ENCODE measurements at regions not wholly inside any gene's neighbourhood (a gene's known extent, or its start where the extent isn't known, plus 50 kb on each side); places are given as distances from the start of the nearest gene placed in this dataset.

GRCh38 chr16:79329967-79330366 lies 270.6 kb downstream of the MAF start:
- DNase-seq (ENCODE audit: low read depth, low spot score), result no peak

GRCh38 chr16:79329166-79329521 lies 271.4 kb downstream of the MAF start:
- DNase-seq (ENCODE audit: low read depth, low spot score), result no peak

DNA sequence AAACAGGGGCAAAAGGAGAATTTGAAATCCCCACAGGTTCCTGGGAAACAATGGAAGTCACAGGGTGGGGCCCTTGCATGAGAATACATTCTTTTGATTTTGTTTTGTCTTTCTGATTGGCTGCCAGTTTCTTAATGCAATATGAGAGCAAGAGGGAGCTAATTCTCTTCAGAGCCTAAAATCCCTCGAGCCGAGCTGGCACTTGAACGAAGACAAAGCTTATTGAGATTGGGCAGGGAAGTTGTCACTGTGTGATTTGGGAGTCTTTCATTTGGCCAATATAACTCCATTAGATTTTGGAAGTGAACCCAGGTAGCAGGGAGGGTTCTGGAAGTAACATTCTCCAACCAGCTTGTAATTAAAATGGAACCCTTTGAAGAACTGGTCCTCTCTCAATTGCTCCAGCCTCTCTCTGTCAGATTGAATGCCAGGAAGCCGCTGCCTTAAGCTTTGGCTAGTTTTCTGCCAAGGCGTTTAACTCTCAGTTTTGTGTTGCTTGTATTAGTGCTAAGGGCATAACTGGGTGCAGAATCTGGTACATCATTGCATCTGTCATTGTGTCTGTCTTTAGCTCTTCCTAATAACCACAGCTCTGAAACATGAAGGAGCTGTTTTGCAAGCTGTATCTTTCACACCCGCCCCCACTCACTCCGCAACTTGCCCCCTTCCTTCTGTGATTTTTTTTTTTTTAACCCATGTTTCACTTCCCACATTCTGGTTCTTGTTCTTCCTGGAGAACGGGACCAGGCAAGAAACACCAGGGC lies 272.0 kb downstream of the MAF start:
- DNase-seq (ENCODE audit: low read depth, low spot score), result no peak

DNA sequence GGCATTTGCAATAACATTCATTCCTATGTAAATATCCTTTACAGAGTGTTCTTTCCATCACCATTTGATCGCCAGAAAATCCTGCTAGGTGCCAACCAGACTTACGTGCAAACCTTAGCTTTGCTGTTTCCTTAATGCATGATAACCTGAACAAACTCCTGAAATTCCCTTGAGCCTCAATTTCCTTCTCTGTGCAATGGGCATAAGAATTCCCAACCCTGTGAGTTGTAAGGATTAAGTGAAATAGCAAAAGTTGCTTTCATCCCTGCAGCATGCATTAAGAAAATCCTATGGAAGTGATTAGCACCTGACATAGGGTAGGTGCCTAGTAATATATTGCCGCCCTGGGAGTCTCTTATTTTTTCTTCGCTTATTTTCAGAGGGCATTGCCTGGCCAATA lies 272.7 kb downstream of the MAF start:
- DNase-seq (ENCODE audit: low read depth, low spot score), result no peak

DNA sequence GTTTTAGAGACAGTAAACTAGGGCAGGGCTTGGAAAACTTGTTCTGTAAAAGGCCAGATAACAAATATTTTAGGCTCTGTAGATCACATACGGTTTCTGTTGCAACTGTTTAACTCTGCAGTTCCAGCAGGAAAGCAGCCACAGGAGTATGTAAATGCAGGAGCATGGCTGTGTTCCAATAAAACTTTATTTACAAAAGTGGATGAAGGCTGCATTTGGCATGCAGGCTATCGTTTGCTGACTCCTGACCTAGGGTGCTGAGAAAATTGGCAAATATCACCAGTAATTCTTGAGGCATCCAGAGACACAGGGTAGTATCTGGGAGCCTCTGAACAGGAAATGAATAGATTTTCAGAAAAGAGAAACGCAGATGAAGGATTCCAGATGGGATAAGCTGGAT lies 274.0 kb downstream of the MAF start:
- no peak for DNase-seq (ENCODE audit: low read depth, low spot score)

- DNase-seq (ENCODE audit: low read depth, low spot score), result no peak
These were observed 275.2 kb downstream of the MAF start for GRCh38 chr16:79325226-79325945.

DNA sequence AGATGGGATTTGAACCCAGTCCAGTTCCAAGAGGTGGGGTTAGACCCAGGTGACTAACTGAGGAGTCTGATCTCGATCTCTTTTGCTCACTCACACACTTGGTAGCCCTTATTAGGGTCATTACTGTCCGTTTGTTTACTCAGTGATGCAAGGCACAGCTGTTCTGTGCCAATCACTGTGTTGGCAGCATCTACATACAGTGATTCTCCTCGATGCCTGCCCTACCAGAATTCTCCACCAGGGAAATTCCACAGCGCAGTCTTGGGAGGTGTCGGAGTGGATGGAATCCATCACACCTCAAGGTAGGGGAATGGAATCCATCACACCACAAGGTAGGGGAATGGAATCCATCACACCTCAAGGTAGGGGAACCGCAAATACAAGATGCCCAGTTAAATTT lies 279.6 kb downstream of the MAF start:
- DNase-seq (ENCODE audit: low read depth, low spot score), result no peak

DNA sequence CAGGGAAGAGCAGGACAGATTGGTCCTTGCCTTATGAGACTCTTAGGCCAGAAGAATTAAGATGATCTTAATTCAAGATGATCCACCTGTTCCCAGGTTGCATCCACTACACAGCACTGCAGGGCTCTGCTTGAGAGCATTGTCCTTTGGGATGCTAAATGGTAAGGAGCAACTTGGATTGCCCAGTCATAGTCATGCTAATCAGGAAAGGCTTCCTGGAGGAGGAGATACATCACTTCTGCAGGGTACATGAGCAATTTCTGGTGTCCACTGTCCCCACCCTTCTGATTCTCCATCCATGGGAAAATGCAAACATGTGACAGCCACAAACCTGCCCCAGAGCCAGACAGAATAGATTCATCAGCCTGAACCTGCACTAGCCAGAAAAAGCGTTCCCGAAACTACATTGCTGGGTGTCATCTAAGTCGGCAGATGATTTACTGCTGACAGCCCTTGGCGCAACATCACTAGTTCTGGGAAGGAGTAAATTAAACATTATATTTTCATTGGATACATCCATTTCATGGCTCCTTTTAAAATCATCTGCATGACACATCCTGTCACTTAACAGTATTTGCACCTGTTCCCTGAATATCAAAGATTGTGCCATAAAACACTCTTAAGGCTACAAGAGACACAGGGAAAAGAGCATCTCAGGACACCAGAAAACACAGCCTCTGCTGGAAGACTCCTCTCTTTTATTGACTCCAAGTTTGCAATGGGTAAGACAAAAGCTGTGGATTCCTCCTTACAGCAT lies 282.2 kb downstream of the MAF start:
- DNase-seq (ENCODE audit: low read depth, low spot score), result no peak

GRCh38 chr16:79317521-79317920 lies 283.0 kb downstream of the MAF start:
- no peak for DNase-seq (ENCODE audit: low read depth, low spot score)

- DNase-seq (ENCODE audit: low read depth, low spot score), result no peak
These were observed 283.5 kb downstream of the MAF start for GRCh38 chr16:79317026-79317425.

GRCh38 chr16:79316004-79316458 lies 284.5 kb downstream of the MAF start:
- DNase-seq (ENCODE audit: low read depth, low spot score), result peak; percentile 26

GRCh38 chr16:79312502-79312901 lies 288.0 kb downstream of the MAF start:
- DNase-seq (ENCODE audit: low read depth, low spot score), result no peak

GRCh38 chr16:79310710-79311109 lies 289.8 kb downstream of the MAF start:
- DNase-seq (ENCODE audit: low read depth, low spot score), result no peak

DNA sequence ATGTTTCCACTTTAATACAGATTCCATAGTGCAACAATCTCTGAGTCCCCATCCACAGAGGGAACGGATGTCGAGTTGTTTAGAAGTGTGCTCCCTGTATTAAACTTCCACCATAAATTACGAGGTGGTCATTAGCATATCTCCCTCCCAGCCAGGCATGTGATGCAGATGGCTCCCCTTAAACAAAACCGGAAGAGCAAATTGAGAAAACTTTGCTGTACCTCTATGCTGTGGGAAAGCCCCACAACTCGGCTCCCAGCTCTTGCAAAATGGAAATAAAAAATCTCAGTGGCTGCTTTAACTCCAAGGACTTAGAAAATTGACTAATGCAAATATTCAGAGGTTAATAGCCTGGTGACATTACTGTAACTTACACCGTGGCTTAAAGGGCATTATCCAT lies 290.9 kb downstream of the MAF start:
- DNase-seq (ENCODE audit: low read depth, low spot score), result no peak

DNA sequence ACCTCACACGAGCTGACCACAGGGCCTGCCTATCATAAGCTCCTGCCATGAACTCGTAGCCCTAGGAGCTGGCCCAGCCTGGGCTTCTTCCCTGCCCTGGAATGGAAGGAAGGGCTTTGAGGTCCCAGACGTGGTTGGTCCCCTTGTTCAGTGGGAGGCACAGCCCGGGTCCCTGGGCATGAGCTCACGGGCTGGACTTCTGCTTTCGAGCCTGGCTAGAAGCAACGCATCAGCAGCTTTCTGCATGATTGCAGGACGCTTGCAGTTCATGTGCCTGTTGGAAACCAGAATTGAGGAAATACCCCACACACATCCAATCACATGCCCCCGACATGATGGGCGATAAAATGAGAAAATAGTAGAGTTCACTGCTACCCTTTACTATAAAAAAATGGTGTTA lies 293.3 kb downstream of the MAF start:
- no peak for DNase-seq (ENCODE audit: low read depth, low spot score)

DNA sequence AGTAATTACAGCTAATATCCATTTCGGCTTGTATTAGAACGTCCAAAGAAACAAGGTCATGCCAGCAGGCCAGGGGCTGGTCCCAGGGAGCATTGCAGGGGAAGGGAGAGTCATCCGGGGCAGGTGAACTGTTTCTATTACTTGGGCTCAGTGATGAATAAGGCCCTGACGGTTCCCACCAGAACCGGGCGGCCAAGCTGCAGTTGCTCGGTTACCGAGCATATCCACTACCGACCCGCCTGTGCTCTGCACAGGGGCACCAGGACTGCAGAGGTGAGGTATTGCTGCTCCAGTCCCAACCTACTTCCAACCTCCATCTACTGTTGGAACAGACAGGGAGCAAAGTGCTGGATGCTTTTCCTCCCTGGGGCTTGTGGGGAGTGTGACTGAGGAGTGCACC lies 295.5 kb downstream of the MAF start:
- no peak for DNase-seq (ENCODE audit: low read depth, low spot score)

DNA sequence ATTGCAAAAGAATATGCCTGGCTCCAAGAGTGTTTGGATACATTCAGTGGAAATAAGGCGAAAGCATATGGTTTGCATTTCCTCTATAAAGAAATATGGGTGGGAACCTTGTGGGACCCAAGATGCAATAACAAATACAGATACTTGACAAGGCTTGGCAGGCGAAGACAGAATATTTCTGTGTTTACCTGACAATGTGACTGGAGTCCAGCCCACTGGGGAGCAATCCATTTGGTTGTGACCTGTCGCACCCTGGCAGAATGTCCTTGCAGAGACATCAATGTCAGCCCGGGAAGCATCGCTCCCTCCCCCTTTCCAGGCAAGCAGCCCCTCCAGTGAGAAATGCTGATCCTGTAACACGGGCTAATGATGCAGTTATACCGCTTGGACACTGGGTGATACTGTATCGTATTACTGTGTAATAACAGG lies 296.6 kb downstream of the MAF start:
- no peak for DNase-seq (ENCODE audit: low read depth, low spot score)

DNA sequence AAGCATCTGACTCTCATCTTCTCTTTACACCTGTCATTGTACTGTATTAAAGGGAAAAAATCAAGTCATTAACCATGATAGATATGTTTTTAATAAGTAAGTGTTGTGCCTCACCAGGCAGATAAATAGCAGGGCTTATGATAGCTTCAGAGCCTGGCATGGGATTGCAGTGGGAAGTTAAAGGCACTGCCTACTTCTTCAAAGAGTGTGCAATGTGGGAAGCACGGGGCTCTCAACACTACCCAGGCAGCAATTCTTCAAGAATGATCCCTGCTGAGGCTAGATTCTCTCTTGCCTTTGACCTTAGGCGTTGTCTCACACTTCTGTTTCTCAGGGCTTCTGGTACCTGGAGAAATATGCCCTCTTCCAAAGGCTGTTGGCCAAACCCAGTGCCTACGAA lies 297.3 kb downstream of the MAF start:
- no peak for DNase-seq (ENCODE audit: low read depth, low spot score)

DNA sequence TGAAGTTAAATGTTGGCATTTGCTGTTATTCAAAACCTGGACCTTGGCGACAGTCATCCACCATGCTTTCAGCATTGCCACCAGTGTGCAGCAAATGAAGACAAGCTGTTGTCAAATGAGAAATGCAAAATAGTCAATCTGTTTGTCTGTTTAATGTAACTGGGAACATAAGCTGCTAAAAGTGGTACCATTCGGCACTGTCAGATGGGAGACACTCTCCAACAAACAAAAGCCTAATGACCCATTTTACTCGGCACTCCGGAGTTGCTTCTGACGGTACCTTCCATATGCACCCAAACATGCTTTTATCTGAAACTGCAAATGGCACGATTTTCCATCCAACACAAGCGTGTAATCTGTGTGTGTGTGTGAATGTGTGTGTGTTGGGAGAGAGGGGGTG lies 297.8 kb downstream of the MAF start:
- DNase-seq (ENCODE audit: low read depth, low spot score), result no peak

- DNase-seq (ENCODE audit: low read depth, low spot score), result no peak
These were observed 299.5 kb downstream of the MAF start for GRCh38 chr16:79301051-79301450.

GRCh38 chr16:79298894-79299799 lies 301.4 kb downstream of the MAF start:
- DNase-seq (ENCODE audit: low read depth, low spot score), result no peak

DNA sequence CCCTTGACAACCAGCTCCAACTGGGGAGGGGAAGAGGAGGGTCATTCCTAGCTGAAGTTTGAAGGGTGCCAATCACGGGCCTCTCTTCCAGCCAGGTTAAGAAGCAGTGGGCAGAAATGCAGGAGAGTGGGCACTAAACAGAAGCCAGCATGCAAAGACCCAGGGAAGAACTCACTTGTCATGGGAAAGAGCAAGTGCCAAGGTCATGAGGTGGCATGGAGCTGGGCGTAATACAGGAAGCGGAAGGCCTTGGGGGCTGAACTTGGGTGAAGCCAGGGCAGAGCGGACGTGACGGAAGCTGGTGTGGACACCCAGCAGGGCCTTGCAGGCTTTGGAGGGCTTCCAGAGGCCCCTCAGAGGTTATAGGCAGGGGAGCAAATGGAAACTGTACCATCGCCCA lies 302.1 kb downstream of the MAF start:
- no peak for DNase-seq (ENCODE audit: low read depth, low spot score)
